ENCODE measurements at regions not wholly inside any gene's neighbourhood (a gene's known extent, or its start where the extent isn't known, plus 50 kb on each side); places are given as distances from the start of the nearest gene placed in this dataset.

DNA sequence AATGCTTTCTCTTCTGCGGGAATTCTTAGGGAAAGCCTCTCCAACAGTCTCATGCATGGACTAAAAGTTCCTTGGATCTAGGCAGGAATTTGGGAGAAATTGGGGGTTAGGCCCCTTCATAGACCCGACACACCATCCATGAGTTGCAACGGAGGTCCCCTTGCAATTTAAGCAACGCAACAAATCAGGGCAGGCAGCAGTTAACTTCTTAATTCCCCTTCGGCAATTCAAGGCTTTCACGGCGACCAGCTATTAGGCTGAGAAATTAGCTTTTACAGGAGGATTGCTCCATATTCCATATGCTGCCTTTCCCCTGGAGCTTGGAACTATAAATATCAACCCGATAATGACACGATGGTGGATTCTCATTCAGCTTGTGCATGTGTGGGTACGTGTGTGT lies 241.0 kb downstream of the SHOX start:
- Histone ChIP-seq H4K5ac (ENCODE audit: low read depth, low read length) (no peak overlapping the region), H2AK5ac (ENCODE audit: low read depth, low read length) (no peak overlapping the region), H3K9ac (ENCODE audit: low read depth, low read length) (no peak overlapping the region), H4K8ac (ENCODE audit: low read depth in 2 of 2, low read length in 2 of 2) (no peak overlapping the region), H3K27me3 (ENCODE audit: control insufficient read depth, insufficient read depth, low read length) (no peaks in the 10 kb centered on the region), H3K4me1 (ENCODE audit: control insufficient read depth, insufficient read depth, low read length) (no peaks in the 10 kb centered on the region), H3K18ac (ENCODE audit: low read depth, low read length) (no peak overlapping the region), H3K23ac (ENCODE audit: low read depth, low read length) (no peak overlapping the region), H2BK15ac (ENCODE audit: low read depth, low read length) (no peak overlapping the region), H2BK120ac (ENCODE audit: low read depth, low read length) (no peak overlapping the region), H3K79me1 (ENCODE audit: low read depth in 1 of 2, low read length in 2 of 2) (no peaks in the 10 kb centered on the region), H2BK20ac (ENCODE audit: low read depth, low read length) (no peak overlapping the region), H4K91ac (ENCODE audit: insufficient read depth, low read depth, low read length) (no peak overlapping the region), H3K9me3 (ENCODE audit: control insufficient read depth, insufficient read depth, low read length) (peaks cover 24% of the 10 kb centered on the region), H3K4me3 (ENCODE audit: insufficient read depth, low read depth, low read length) (no peak overlapping the region), H2AK9ac (replicated peaks; ENCODE audit: low read depth, low read length, poor library complexity) (no peak overlapping the region), H4K20me1 (ENCODE audit: insufficient read depth, low read length) (no peaks in the 10 kb centered on the region), H2BK5ac (ENCODE audit: low read depth, low read length, poor library complexity, severe bottlenecking) (no peak overlapping the region), H3K4ac (ENCODE audit: low read depth, low read length) (no peak overlapping the region), H3K27ac (ENCODE audit: insufficient read depth, low read length) (no peak overlapping the region), H3K56ac (ENCODE audit: extremely low read depth, insufficient read depth, low read length) (no peak overlapping the region), H2AFZ (replicated peaks; ENCODE audit: low read length, poor library complexity) (no peak overlapping the region), H3K4me2 (ENCODE audit: low read depth, low read length) (no peak overlapping the region), H3K14ac (replicated peaks; ENCODE audit: low read depth, low read length) (no peak overlapping the region), H3K36me3 (ENCODE audit: control insufficient read depth, insufficient read depth, low read length) (no peaks in the 10 kb centered on the region), H3K9me1 (ENCODE audit: insufficient read depth, low read length) (no peaks in the 10 kb centered on the region)
- no TSS peak for BruUV-seq (replicated peaks)
- CTCF ChIA-PET = no interaction called here
- in situ Hi-C loops (cut with MboI; ENCODE audit: low sequenced_read_pairs) (no loop called here), dilution Hi-C loops (cut with HindIII; ENCODE audit: low sequenced_read_pairs, unreplicated experiment) (no loop called here), intact Hi-C loops (cut with micrococcal nuclease) (no loop called here)
- 96% methylated on average over 3 of the region's 10 CpGs; no CpG with 5 or more reads in 1 of the 2 experiments for WGBS, 2 experiments (ENCODE audit: extremely low coverage in 2 of 2, insufficient read length in 1 of 2)
- TF ChIP-seq CEBPB (IDR thresholded peaks at IDR 0.05; ENCODE audit: low read depth, low read length) = no peak
- TF ChIP-seq FOS (IDR thresholded peaks at IDR 0.05; ENCODE audit: low read depth, low read length) = no peak
- no peak for TF ChIP-seq RFX5 (IDR thresholded peaks at IDR 0.05; ENCODE audit: low read depth, low read length)
- TF ChIP-seq NFE2L2 (IDR thresholded peaks at IDR 0.05; ENCODE audit: low read depth, low read length) = no peak
- POLR2A ChIA-PET (ENCODE audit: unreplicated experiment) = no interaction called here
- DNase-seq = no peak
- ATAC-seq (ENCODE audit: low read depth) = no peak
